DLD1 (cell line): ENCODE measurements at regions not wholly inside any gene's neighbourhood (a gene's known extent, or its start where the extent isn't known, plus 50 kb on each side); places are given as distances from the start of the nearest gene placed in this dataset.
"Not testable (repeated sequence)": the region's sequence is repeated elsewhere in the genome, so short reads cannot be mapped to it uniquely, and the experiment has no call there.

Experiments
- in situ Hi-C: cut with HindIII; loops from 2 replicates; pipeline ENCODE4 v1.10.0; 2017; ENCODE audit warnings: low sequenced_read_pairs

- in situ Hi-C loops, result no loop called here
Observed at GRCh38 chr2:6089474-6089873, 397.3 kb downstream of the SOX11 start.

- in situ Hi-C loops, result no loop called here
Observed at GRCh38 chr2:6103372-6103771, 411.2 kb downstream of the SOX11 start.

DNA sequence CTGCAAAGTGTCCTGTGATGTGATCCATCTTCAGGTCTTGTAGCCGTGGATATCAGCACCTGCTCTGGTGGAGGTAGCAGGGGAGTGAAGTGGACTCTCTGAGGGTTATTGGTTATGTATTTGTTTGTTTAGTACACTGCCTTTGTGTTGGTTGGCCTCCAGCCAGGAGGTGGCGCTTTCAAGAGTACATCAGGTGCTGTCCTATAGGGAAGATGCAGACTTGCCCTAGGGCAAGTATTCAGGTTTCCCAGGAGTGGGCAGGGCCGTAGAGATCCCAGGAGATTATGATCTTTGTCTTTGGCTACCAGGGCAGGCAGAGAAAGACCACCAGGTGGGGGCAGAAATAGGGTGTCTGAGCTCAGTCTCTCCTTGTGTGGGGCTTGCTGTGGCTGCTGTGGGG is 411.8 kb downstream of the SOX11 start:
- in situ Hi-C loops, result no loop called here

DNA sequence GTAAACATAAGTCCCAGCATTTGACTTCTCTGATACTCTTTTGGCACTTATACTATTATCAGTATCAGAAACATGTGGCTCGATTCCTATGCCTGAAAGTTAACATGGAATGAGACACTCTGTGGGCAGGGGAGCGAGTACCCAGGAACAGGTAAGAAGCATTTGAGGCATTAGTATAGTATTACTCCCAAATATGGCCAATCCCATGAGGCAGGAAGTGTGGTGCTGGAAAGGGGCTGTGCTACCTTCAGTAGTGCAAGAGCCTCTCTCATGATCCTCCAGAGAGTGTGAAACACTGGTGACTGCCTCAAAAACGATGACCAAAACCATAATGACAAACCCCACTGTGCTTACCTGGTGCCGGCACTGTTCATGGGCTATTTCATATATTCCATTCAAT is 415.1 kb downstream of the SOX11 start:
- in situ Hi-C loops, result no loop called here

GRCh38 chr2:6109831-6110230 is 417.6 kb downstream of the SOX11 start:
- in situ Hi-C loops, result no loop called here

DNA sequence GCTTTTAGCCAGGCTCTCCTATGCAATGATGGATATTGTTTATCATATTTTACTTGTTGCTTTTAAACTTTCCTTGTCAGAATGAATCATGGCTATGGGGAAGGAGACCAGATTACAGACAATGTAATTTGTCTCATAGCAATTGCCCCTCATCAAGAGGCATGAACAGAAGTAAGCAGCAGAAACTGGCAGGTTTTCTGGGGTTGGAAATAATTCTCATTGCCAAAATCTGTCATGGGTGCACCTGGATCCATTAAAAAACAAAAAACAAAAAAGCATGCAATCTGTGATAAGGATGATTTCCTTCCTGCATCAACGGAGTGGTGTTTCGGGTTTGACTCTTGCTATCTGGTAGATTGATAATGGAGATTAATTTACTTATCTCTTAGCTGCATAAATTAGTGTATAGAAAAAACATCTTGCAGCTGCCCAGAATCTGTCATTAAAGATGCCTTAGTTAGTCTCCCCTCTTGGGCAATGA is 419.6 kb downstream of the SOX11 start:
- in situ Hi-C loops, result no loop called here

GRCh38 chr2:6113786-6114185 is 421.6 kb downstream of the SOX11 start:
- in situ Hi-C loops, result no loop called here

DNA sequence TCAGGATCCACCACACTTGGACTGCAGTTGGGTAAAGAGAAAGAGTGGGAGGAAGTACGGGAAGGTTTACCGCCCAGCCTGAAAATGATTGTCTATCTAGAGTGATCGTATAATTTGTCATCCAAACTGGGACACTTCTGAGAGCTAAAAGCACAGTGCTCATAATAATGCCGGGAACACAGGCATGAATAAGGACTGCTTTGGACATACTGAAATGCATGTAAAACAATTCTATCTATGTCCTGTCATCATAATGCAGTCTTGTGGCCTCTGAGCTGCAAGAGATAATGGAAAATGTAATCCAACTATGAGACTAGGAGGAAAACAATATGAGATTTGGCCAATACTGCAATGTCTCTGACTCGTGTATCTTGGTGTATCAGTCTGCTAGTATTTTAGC is 435.5 kb downstream of the SOX11 start:
- in situ Hi-C loops, result no loop called here

- in situ Hi-C loops, result no loop called here
Observed at GRCh38 chr2:6139142-6139541, 447.0 kb downstream of the SOX11 start.

GRCh38 chr2:6139916-6140315 is 447.7 kb downstream of the SOX11 start:
- in situ Hi-C loops, result no loop called here

DNA sequence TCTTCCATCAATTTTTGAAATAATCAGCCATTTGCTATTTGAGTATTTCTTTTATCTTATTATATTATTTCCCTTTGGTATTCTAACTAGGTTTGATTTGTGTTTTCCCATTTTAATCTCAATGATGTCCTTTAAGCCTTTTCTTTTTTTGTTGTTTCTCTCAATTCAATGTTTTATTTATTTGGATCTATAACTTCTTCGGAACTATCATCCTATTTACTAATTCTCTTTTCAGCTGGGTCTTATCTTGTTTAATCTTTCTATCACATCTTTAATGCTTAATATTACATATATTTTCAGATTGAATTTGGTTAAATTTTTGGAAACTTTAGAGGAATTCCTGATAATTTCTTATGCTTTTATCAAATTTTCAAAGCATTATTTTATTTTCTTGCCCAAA is 448.3 kb downstream of the SOX11 start:
- in situ Hi-C loops, result no loop called here

DNA sequence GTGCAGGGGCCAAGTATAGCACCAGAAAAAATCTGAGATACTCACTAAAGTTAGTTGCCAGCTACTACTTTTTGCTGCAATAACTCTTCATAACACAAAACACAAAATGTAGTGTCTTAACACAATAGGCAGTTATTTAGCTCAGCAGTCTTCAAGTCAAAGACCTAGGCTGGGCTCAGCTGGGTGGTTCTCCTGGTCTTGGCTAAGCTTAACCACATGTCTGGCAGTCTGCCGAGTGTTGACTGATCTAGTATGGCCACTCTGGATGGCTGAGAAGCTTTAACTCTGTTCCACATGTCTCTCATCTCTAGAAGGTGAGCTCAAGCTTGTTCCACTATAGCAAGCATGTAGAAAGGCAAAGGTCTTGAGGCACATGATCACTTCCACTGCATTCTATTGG is 451.6 kb downstream of the SOX11 start:
- in situ Hi-C loops, result no loop called here

DNA sequence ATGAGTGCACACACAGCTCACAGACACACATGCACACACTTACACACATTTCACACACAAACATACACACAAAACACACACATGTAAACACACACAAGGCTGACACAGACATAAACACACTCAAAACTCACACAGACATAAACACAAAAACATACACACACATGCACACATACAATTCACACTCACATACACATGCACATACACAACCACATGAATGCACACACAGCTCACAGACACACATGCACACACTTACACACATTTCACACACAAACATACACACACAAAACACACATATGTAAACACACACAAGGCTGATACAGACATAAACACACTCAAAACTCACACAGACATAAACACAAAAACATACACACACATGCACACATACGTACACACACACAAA is 455.0 kb downstream of the SOX11 start:
- in situ Hi-C loops, result not testable (repeated sequence)

GRCh38 chr2:6148882-6149281 is 456.7 kb downstream of the SOX11 start:
- in situ Hi-C loops, result no loop called here

DNA sequence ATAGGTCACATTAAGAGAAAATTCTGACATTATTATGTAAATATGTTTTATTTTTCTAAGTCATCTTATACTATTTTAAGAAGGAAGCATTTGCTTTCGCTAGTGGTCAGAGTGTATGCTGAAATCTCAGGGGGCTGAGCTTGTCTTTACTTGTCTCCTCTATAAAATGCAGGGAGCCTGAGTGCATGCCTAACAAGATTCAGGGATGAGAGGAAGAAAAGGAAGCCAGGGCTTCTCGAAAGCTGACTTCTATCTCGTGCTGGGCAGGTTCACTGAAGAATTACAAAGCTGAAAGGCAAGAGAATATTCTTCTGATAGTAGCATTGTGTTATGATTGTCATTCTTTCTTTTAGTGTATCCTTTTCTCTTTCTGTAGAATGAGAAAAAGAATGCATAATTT is 467.4 kb downstream of the SOX11 start:
- in situ Hi-C loops, result no loop called here

DNA sequence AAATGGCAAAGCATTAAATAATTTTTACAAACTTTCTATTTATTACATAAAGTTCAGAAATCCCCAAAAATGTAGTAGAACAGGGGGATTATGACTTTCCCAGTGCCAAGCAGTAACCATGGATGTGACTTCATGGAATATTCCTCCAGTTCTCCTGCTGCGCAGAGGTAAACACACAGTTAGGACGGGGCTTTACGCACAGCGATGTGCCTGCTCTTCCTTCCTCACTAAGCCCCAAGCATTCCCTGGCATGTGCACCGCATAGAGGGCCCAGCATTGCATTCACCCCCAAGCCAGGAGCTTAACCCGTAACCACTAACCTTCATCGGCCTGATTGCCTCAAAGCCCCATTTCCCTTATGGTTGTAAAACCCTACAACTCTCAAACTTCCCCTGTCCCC is 471.7 kb downstream of the SOX11 start:
- in situ Hi-C loops, result no loop called here

DNA sequence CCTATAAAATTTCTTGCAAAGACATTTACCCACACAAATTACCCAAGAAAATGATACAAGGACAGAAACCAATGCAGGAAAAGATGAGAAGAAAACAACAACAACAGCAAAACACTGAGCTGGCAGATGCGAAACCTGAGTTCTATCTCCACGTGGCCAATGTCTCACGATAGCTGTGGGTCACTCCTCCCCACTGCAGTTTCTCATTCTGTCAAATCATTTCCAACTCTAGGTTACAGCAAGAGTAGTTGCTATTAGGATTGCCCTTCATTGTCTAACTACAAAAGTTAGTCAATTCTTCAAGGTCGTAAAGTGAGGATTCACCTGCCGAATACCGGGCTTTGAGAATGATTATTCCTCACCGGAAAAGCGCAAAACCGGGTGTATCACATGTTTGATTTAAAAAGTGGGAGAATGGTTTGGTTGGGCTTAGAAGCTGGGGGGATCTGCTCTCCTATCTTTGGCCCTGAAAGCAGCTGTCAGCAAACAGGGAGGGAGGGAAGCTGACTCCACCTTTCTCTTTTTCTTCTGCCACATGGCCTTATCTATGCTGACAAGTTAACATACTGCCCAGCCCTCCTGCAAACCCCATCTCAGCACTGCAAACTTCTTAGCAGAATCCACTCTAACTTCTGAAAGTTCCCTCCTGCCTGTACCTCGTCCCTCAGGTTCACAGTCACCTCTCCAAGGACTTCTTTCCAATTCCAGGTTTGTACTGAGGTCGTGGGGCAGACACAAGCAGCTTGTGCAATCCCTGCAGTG is 473.0 kb downstream of the SOX11 start:
- in situ Hi-C loops, result no loop called here

DNA sequence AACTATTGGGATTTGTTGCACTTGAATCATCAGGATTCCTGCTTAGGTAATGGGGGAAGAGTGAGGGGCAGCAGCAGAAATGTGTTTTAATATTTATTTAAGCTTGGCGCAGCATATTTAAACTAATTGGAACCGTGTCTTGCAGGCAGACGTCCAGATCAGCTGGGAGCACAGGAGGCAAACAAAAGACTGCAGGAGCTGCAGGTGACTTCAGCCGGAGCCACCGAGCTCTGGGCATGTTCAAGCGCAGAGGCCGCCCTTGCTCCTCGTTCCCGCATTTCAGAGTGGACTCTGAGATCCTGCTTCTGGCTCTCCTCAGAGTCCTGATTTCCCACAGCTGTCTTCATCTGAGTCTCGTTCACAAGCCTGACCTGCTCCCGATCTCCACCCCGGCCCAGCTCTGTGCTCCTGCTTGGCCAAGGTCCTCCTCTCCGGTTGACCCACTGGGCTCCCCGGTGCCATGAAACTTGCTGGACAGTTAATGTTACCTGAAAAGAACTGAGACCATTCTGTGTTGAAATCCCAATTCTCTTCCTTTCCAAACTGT is 475.5 kb downstream of the SOX11 start:
- in situ Hi-C loops, result no loop called here

DNA sequence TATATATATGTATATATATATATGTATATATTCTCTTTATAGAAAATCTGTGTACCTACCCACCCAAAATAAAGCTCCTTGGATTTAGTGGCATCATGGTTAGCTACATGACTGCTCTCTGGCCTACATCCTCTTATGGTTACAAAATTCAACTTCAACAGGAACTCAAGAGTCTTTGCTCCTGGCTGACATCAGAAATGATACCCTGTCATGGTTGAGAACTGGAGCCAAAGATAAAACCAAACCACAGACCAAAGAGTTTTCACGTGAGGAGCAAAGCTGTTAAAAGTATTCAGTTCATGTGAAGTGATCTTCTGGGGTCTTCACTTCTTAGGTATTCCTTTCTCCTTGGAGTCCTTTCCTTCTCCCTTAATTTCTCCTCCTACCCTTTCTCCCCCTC is 476.3 kb downstream of the SOX11 start:
- in situ Hi-C loops, result no loop called here

- in situ Hi-C loops, result no loop called here
Observed at GRCh38 chr2:6171294-6171693, 479.1 kb downstream of the SOX11 start.

GRCh38 chr2:6177811-6178210 is 485.6 kb downstream of the SOX11 start:
- in situ Hi-C loops, result no loop called here

DNA sequence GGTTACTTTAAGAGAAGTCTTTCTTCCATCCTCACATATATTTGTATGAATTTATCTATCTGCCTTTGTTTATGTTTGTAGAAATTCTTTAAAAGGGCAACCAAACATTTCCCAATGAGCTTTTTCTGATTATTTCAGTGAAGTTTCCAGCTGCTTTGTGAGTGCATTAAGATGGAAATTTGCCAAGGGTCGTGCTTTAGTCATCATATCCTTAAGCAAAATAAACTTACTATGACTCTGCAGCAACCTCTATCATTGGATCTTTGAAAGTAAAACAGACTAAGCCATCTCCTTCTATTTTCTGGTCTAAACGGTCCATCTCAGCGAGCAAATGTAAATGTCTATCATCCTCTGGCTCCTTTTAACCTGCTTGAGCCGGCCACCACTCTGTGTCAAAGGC is 489.3 kb downstream of the SOX11 start:
- in situ Hi-C loops, result no loop called here

- in situ Hi-C loops, result no loop called here
Observed at GRCh38 chr2:6181926-6182325, 489.7 kb downstream of the SOX11 start.
